Osteocyte (in vitro differentiated cells): ENCODE measurements at regions not wholly inside any gene's neighbourhood (a gene's known extent, or its start where the extent isn't known, plus 50 kb on each side); places are given as distances from the start of the nearest gene placed in this dataset.

Experiments
- DNase-seq: peaks from one replicate; pipeline ENCODE4 v3.0.0; 2021; ENCODE audit warnings: mixed read lengths; ENCODE audit not compliant: unreplicated experiment; ENCODE audit errors: extremely low spot score
- H3K27ac Mint-ChIP-seq: one replicate; pipeline ENCODE4 v1.8.0; 2021; ENCODE audit warnings: mild to moderate bottlenecking, mixed read lengths; ENCODE audit not compliant: unreplicated experiment
- H3K27me3 Mint-ChIP-seq: one replicate; pipeline ENCODE4 v1.8.0; 2021; ENCODE audit warnings: mixed read lengths; ENCODE audit not compliant: unreplicated experiment
- H3K36me3 Mint-ChIP-seq: one replicate; pipeline ENCODE4 v1.8.0; 2021; ENCODE audit warnings: mixed read lengths; ENCODE audit not compliant: unreplicated experiment
- H3K4me1 Mint-ChIP-seq: one replicate; pipeline ENCODE4 v1.8.0; 2021; ENCODE audit warnings: mixed read lengths; ENCODE audit not compliant: unreplicated experiment
- H3K4me3 Mint-ChIP-seq: one replicate; pipeline ENCODE4 v1.8.0; 2021; ENCODE audit warnings: mild to moderate bottlenecking, moderate library complexity, mixed read lengths; ENCODE audit not compliant: unreplicated experiment
- H3K9me3 Mint-ChIP-seq: one replicate; pipeline ENCODE4 v1.8.0; 2021; ENCODE audit warnings: mixed read lengths; ENCODE audit not compliant: unreplicated experiment
- TF ChIP-seq, protein P1 (sequence below): fragments of 200-600 bp; sonication (generic); IDR thresholded peaks from 2 replicates; pipeline ENCODE4 v1.5.0; 2021; ENCODE audit warnings: antibody characterized with exemption, mild to moderate bottlenecking, moderate library complexity

DNA sequence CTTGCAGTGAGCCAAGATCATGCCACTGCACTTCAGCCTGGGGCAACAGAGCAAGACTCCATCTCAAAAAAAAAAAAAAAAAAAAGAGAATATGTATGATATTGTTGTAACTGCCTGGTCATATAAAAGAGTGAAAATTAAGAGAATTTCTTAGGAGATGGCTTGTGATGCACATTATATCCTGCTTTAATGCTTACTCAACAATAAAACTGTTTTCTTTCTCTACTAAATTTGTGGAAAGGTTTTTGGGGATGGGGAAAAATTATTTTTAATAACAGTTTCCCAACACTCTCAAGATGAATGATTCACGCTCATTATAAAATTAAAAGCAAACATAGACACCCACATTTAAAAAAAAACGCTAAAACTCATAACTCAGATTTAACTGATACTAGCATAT lies 1163.0 kb downstream of the SI start:
- H3K27ac Mint-ChIP-seq = no peak overlapping the region
- H3K9me3 Mint-ChIP-seq = no peaks in the 10 kb centered on the region
- H3K4me1 Mint-ChIP-seq = no peaks in the 10 kb centered on the region
- no peak overlapping the region for H3K4me3 Mint-ChIP-seq
- no peaks in the 10 kb centered on the region for H3K36me3 Mint-ChIP-seq
- TF ChIP-seq, protein P1, sequence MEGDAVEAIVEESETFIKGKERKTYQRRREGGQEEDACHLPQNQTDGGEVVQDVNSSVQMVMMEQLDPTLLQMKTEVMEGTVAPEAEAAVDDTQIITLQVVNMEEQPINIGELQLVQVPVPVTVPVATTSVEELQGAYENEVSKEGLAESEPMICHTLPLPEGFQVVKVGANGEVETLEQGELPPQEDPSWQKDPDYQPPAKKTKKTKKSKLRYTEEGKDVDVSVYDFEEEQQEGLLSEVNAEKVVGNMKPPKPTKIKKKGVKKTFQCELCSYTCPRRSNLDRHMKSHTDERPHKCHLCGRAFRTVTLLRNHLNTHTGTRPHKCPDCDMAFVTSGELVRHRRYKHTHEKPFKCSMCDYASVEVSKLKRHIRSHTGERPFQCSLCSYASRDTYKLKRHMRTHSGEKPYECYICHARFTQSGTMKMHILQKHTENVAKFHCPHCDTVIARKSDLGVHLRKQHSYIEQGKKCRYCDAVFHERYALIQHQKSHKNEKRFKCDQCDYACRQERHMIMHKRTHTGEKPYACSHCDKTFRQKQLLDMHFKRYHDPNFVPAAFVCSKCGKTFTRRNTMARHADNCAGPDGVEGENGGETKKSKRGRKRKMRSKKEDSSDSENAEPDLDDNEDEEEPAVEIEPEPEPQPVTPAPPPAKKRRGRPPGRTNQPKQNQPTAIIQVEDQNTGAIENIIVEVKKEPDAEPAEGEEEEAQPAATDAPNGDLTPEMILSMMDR = no peak
- no peaks in the 10 kb centered on the region for H3K27me3 Mint-ChIP-seq
- DNase-seq = no peak

DNA sequence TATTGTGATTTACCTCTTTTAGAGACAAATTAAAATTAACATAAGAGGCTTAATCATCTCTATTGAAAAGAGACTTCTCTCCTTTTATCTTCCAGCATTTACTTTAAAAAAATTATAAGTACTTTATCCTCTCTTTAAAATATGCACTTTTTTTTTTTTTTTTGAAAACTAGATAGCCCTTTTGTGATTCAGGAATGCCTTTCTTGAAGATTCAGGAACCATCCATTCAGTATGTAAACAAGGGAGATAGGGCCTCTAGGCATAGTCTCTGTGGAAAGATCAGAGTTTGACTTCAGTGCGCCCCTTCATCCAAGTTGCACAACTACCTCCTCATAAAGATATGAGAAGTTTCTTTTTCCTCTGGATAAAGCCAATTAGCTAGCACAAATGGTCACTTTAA lies 1163.7 kb downstream of the SI start:
- Mint-ChIP-seq H3K27ac (no peak overlapping the region), H3K4me3 (no peak overlapping the region), H3K4me1 (no peaks in the 10 kb centered on the region), H3K9me3 (no peaks in the 10 kb centered on the region), H3K36me3 (no peaks in the 10 kb centered on the region), H3K27me3 (no peaks in the 10 kb centered on the region)
- TF ChIP-seq, protein P1 = no peak
- no peak for DNase-seq

DNA sequence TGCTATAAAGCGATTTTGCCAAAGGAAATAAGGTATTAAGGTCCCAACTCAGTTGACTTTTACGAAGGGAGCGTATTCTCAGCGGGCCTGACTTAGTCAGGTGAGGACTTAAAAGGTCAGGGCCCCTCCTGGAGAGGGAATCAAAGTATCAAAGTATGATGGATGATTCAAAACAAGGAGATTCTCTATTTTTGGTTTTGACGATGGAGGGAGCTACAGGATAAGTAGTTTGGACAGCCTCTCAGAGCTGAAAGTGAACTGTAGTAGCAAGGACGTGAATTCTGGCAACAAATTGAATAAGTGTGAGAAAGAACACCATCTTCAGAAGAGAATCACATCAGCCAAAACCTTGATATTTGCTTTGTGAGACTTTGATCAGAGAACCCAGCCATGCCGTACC lies 1186.5 kb downstream of the SI start:
- no peak overlapping the region for H3K27ac Mint-ChIP-seq
- H3K27me3 Mint-ChIP-seq = peaks cover 9% of the 10 kb centered on the region
- no peak overlapping the region for H3K4me3 Mint-ChIP-seq
- TF ChIP-seq, protein P1 = no peak
- no peak for DNase-seq
- no peaks in the 10 kb centered on the region for H3K9me3 Mint-ChIP-seq
- no peaks in the 10 kb centered on the region for H3K36me3 Mint-ChIP-seq
- H3K4me1 Mint-ChIP-seq = no peaks in the 10 kb centered on the region

DNA sequence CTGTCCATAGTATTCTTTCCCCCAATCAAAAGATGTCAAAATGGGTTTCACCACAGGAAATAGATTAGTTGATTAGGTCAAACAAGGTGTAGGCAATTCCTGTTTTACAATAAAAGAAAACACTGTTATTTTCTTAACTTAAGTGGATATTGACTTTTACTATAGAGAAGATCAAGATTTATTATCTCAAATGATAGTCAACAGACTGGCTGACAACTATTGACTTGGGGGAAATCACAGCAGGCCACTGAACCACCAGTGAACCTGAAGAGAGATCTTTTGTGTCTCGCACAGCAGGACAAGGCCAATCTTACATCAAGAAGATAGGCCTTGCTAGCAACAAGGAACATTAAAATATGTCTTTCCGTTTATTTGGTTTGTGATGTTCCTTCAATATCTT lies 1187.6 kb downstream of the SI start:
- H3K27me3 Mint-ChIP-seq = peaks cover 4% of the 10 kb centered on the region
- H3K4me1 Mint-ChIP-seq = no peaks in the 10 kb centered on the region
- H3K36me3 Mint-ChIP-seq = no peaks in the 10 kb centered on the region
- no peak overlapping the region for H3K4me3 Mint-ChIP-seq
- DNase-seq = no peak
- TF ChIP-seq, protein P1 = no peak
- H3K27ac Mint-ChIP-seq = no peak overlapping the region
- H3K9me3 Mint-ChIP-seq = no peaks in the 10 kb centered on the region

DNA sequence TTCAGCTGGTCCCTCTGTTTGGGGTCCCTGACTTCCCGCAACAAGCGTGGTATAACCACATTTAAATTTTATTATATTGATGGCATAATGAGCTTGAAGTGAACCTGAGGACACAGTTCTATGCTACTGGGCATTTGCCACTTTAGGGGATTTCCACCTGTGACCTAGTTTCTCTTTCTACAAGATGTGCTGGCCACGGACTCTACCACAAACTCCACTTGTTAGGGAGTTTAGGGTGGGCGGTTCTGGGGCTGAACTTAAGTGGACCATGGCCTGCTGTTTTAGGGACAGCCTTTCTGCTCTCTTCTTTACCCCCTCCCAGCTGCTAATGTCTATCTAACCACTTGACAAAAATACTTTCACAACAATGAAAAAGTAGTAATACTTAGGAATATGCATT lies 1199.1 kb downstream of the SI start:
- TF ChIP-seq, protein P1 = no peak
- H3K9me3 Mint-ChIP-seq = peaks cover 21% of the 10 kb centered on the region
- no peak for DNase-seq
- peaks cover 2% of the 10 kb centered on the region for H3K27me3 Mint-ChIP-seq
- no peak overlapping the region for H3K4me3 Mint-ChIP-seq
- no peaks in the 10 kb centered on the region for H3K4me1 Mint-ChIP-seq
- H3K27ac Mint-ChIP-seq = no peak overlapping the region
- H3K36me3 Mint-ChIP-seq = peaks cover 4% of the 10 kb centered on the region
